ENCODE measurements at regions not wholly inside any gene's neighbourhood (a gene's known extent, or its start where the extent isn't known, plus 50 kb on each side); places are given as distances from the start of the nearest gene placed in this dataset.
A peak's percentile ranks its signal among the peaks of the same experiment; 100 is the strongest.

- Mint-ChIP-seq H3K36me3 (peaks cover 3% of the 10 kb centered on the region), H3K27me3 (no peaks in the 10 kb centered on the region), H3K4me1 (ENCODE audit: low read depth) (no peaks in the 10 kb centered on the region)
Measured at GRCh38 chr5:67366691-67367395, 170.2 kb upstream of the CD180 start.

GRCh38 chr5:67366276-67366675 lies 169.7 kb upstream of the CD180 start:
- Mint-ChIP-seq H3K27me3 (no peaks in the 10 kb centered on the region), H3K4me3 (no peak overlapping the region)

More at GRCh38 chr5:67366691-67367395, 170.2 kb upstream of the CD180 start:
- no peaks in the 10 kb centered on the region for H3K9me3 Mint-ChIP-seq (ENCODE audit: low read depth)
- H3K27ac Mint-ChIP-seq, result no peak overlapping the region
- no peak overlapping the region for H3K4me3 Mint-ChIP-seq

GRCh38 chr5:67364381-67364970 lies 167.9 kb upstream of the CD180 start:
- Mint-ChIP-seq H3K9me3 (ENCODE audit: low read depth) (no peaks in the 10 kb centered on the region), H3K4me3 (no peak overlapping the region)

More at GRCh38 chr5:67366276-67366675, 169.7 kb upstream of the CD180 start:
- no peaks in the 10 kb centered on the region for H3K4me1 Mint-ChIP-seq (ENCODE audit: low read depth)
- H3K27ac Mint-ChIP-seq, result no peak overlapping the region
- H3K9me3 Mint-ChIP-seq (ENCODE audit: low read depth), result no peaks in the 10 kb centered on the region
- H3K36me3 Mint-ChIP-seq, result peaks cover 3% of the 10 kb centered on the region

DNA sequence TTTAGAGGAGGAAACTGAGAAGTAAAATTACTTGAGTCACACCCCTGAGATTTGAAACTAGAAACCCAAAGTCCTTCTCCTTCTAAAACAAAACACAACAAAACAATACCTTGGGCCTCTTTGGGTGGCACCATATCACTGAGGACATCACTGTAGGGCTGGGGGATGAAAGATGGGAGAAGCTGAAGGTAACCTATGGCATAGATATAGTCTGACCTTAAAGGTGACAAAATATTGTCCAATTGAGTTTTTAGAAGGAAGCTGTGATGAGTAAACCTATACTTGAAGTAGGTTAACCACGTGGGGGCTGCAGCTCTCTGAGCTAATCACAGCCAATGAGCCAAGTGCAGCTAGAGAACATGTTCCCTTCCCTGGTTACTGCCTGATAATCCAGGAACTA lies 167.4 kb upstream of the CD180 start:
- Mint-ChIP-seq H3K4me1 (ENCODE audit: low read depth) (peaks cover 8% of the 10 kb centered on the region), H3K36me3 (peaks cover 3% of the 10 kb centered on the region), H3K4me3 (no peak overlapping the region), H3K27me3 (no peaks in the 10 kb centered on the region), H3K27ac (no peak overlapping the region), H3K9me3 (ENCODE audit: low read depth) (no peaks in the 10 kb centered on the region)

More at GRCh38 chr5:67364381-67364970, 167.9 kb upstream of the CD180 start:
- Mint-ChIP-seq H3K27ac (no peak overlapping the region), H3K4me1 (ENCODE audit: low read depth) (peaks cover 8% of the 10 kb centered on the region), H3K36me3 (peaks cover 3% of the 10 kb centered on the region), H3K27me3 (no peaks in the 10 kb centered on the region)

- Mint-ChIP-seq H3K9me3 (ENCODE audit: low read depth) (no peaks in the 10 kb centered on the region), H3K4me1 (ENCODE audit: low read depth) (peaks cover 8% of the 10 kb centered on the region), H3K4me3 (no peak overlapping the region), H3K27ac (no peak overlapping the region), H3K36me3 (peaks cover 3% of the 10 kb centered on the region), H3K27me3 (no peaks in the 10 kb centered on the region)
Measured at GRCh38 chr5:67363180-67363709, 166.6 kb upstream of the CD180 start.

GRCh38 chr5:67361932-67362729 lies 165.5 kb upstream of the CD180 start:
- H3K36me3 Mint-ChIP-seq, result peaks cover 3% of the 10 kb centered on the region
- no peak overlapping the region for H3K4me3 Mint-ChIP-seq
- H3K4me1 Mint-ChIP-seq (ENCODE audit: low read depth), result peaks cover 8% of the 10 kb centered on the region
- H3K9me3 Mint-ChIP-seq (ENCODE audit: low read depth), result no peaks in the 10 kb centered on the region
- no peak overlapping the region for H3K27ac Mint-ChIP-seq
- H3K27me3 Mint-ChIP-seq, result no peaks in the 10 kb centered on the region

- no peaks in the 10 kb centered on the region for H3K27me3 Mint-ChIP-seq
- H3K4me1 Mint-ChIP-seq (ENCODE audit: low read depth), result peaks cover 8% of the 10 kb centered on the region
- peaks cover 3% of the 10 kb centered on the region for H3K36me3 Mint-ChIP-seq
- H3K27ac Mint-ChIP-seq, result no peak overlapping the region
- H3K4me3 Mint-ChIP-seq, result no peak overlapping the region
- no peaks in the 10 kb centered on the region for H3K9me3 Mint-ChIP-seq (ENCODE audit: low read depth)
Measured at GRCh38 chr5:67360047-67360446, 163.4 kb upstream of the CD180 start.

GRCh38 chr5:67358186-67358585 lies 161.6 kb upstream of the CD180 start:
- Mint-ChIP-seq H3K4me3 (no peak overlapping the region), H3K4me1 (ENCODE audit: low read depth) (peaks cover 8% of the 10 kb centered on the region), H3K36me3 (no peaks in the 10 kb centered on the region), H3K27ac (no peak overlapping the region), H3K27me3 (no peaks in the 10 kb centered on the region), H3K9me3 (ENCODE audit: low read depth) (no peaks in the 10 kb centered on the region)

GRCh38 chr5:67355120-67355713 lies 158.6 kb upstream of the CD180 start:
- Mint-ChIP-seq H3K4me3 (no peak overlapping the region), H3K27me3 (no peaks in the 10 kb centered on the region), H3K4me1 (ENCODE audit: low read depth) (peaks cover 22% of the 10 kb centered on the region), H3K36me3 (no peaks in the 10 kb centered on the region), H3K27ac (no peak overlapping the region), H3K9me3 (ENCODE audit: low read depth) (no peaks in the 10 kb centered on the region)

GRCh38 chr5:67353500-67354450 lies 157.2 kb upstream of the CD180 start:
- Mint-ChIP-seq H3K27ac (no peak overlapping the region), H3K4me3 (no peak overlapping the region), H3K27me3 (no peaks in the 10 kb centered on the region), H3K4me1 (ENCODE audit: low read depth) (peaks cover 20% of the 10 kb centered on the region), H3K9me3 (ENCODE audit: low read depth) (no peaks in the 10 kb centered on the region), H3K36me3 (no peaks in the 10 kb centered on the region)

GRCh38 chr5:67350618-67351201 lies 154.1 kb upstream of the CD180 start:
- no peaks in the 10 kb centered on the region for H3K27me3 Mint-ChIP-seq
- no peak overlapping the region for H3K27ac Mint-ChIP-seq
- peaks cover 2% of the 10 kb centered on the region for H3K36me3 Mint-ChIP-seq
- peaks cover 20% of the 10 kb centered on the region for H3K4me1 Mint-ChIP-seq (ENCODE audit: low read depth)
- peaks cover 3% of the 10 kb centered on the region for H3K9me3 Mint-ChIP-seq (ENCODE audit: low read depth)
- H3K4me3 Mint-ChIP-seq, result peak overlapping the region; percentile 73

- Mint-ChIP-seq H3K27me3 (no peaks in the 10 kb centered on the region), H3K36me3 (peaks cover 2% of the 10 kb centered on the region), H3K27ac (no peak overlapping the region), H3K9me3 (ENCODE audit: low read depth) (peaks cover 4% of the 10 kb centered on the region), H3K4me3 (peak overlapping the region; percentile 73), H3K4me1 (ENCODE audit: low read depth) (peaks cover 20% of the 10 kb centered on the region)
Measured at GRCh38 chr5:67350185-67350584, 153.6 kb upstream of the CD180 start.

DNA sequence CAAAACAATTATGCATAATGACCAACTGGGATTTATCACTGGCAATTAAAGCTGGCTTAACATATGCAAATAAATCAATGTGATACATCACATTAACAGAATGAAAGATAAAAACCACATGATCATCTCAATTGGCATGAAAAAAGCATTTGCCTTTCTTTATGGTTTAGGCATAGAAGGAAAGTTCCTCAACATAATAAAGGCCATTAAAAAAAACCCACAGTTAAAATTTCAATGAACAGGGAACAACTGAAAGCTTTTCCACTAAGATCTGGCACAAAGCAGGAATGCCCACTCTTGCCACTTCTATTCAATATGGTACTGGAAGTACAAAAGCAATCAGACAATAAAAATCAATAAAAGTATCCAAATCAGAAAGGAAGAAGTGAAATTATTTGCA lies 151.2 kb upstream of the CD180 start:
- no peak overlapping the region for H3K4me3 Mint-ChIP-seq
- H3K36me3 Mint-ChIP-seq, result peaks cover 12% of the 10 kb centered on the region
- peaks cover 15% of the 10 kb centered on the region for H3K9me3 Mint-ChIP-seq (ENCODE audit: low read depth)
- no peaks in the 10 kb centered on the region for H3K27me3 Mint-ChIP-seq
- no peak overlapping the region for H3K27ac Mint-ChIP-seq
- peaks cover 20% of the 10 kb centered on the region for H3K4me1 Mint-ChIP-seq (ENCODE audit: low read depth)

All from activated naive CD8-positive, alpha-beta T cell (primary cell).